Testis (tissue), 2 donors: ENCODE measurements at regions not wholly inside any gene's neighbourhood (a gene's known extent, or its start where the extent isn't known, plus 50 kb on each side); places are given as distances from the start of the nearest gene placed in this dataset.

ENCODE experiments used
- CTCF ChIP-seq, 3 experiments: fragments of 450-650 bp in 2 of 3; fragments of 200-600 bp in 1 of 3; sonication (generic) in 1 of 3; IDR thresholded peaks; one replicate each; pipeline ENCODE4 v1.5.1; 2016 to 2019; ENCODE audit warnings: antibody characterized with exemption in 3 of 3, mild to moderate bottlenecking in 2 of 3, moderate library complexity in 1 of 3
- POLR2A ChIP-seq: fragments of 450-650 bp; IDR thresholded peaks from one replicate; pipeline ENCODE4 v1.6.1; 2017; ENCODE audit warnings: antibody characterized with exemption, mild to moderate bottlenecking, moderate library complexity

GRCh38 chr12:58190618-58191017 is 249.3 kb downstream of the ATP23 start:
- TF ChIP-seq POLR2A (no peak), CTCF (IDR thresholded peaks at IDR 0.05) (no peak)
